ENCODE measurements at regions not wholly inside any gene's neighbourhood (a gene's known extent, or its start where the extent isn't known, plus 50 kb on each side); places are given as distances from the start of the nearest gene placed in this dataset.

DNA sequence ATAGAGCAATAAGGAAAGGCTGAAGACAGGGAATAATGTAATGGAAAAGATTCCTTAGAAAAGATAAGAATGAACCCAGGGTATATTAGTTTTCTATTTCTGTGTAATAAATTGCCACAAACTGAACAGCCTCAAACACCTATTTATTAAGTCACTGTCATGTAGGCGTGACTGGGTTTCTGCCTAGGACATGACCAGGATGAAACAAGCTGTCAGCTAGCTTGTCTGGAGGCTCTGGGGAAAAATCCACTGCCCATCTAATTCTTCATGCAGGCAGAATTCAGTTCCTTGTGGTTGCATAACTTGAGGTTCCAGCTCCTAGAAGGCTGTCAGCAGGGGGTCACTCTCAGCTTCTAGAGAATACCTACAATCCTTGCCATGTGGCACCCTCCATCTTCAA is 277.7 kb downstream of the TMA16 start:
- H3K4me3 ChIP-seq (ENCODE audit: low read depth, low read length): no peak overlapping the region
- no peak for TF ChIP-seq CTCF (conservative IDR thresholded peaks at IDR 0.05; ENCODE audit: low read depth, low read length)

DNA sequence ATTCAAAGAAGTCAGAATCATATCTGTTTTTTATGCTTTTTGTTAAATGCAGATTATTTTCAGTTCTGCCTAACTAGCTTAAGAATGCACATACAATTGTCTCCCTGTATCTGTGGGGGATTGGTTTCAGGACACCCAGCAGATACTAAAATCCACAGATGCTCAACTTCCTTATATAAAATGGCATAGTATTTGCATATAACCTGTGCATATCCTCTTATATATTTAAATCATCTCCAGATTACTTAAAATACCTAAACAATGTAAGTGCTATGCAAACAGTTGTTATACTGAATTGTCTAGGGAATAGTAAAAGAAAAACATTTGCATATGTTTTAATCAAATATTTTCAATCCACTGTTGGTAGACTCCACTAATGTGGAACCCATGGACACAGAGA is 279.4 kb downstream of the TMA16 start:
- H3K4me3 ChIP-seq (ENCODE audit: low read depth, low read length): no peak overlapping the region
- TF ChIP-seq CTCF (conservative IDR thresholded peaks at IDR 0.05; ENCODE audit: low read depth, low read length): no peak
- DNase-seq (ENCODE audit: low read depth): no peak

More for the DNA sequence above, 277.7 kb downstream of the TMA16 start:
- no peak for DNase-seq (ENCODE audit: low read depth)

DNA sequence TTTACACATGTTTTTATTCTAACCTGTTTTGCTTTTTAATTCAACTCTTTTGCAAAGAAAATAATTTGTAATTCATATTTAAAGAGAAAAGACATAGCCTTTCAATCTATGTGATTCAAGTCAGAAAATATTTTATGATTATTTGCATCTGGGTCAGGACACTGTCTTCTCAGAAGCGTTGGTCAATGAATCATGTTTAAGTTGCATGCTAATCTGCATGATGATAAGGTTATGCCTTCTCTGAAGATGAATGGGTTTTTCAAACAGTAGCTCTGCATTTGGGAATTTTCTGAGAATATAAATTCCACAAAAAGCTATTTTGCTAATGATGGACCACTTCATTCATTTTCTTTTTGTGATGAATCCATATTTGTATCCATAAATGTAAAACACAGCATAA is 282.5 kb downstream of the TMA16 start:
- H3K4me3 ChIP-seq (ENCODE audit: low read depth, low read length): no peak overlapping the region
- DNase-seq (ENCODE audit: low read depth): no peak
- no peak for TF ChIP-seq CTCF (conservative IDR thresholded peaks at IDR 0.05; ENCODE audit: low read depth, low read length)

- TF ChIP-seq CTCF (conservative IDR thresholded peaks at IDR 0.05; ENCODE audit: low read depth, low read length): no peak
- no peak overlapping the region for H3K4me3 ChIP-seq (ENCODE audit: low read depth, low read length)
- no peak for DNase-seq (ENCODE audit: low read depth)
Measured at GRCh38 chr4:163781726-163782125, 287.2 kb downstream of the TMA16 start.

DNA sequence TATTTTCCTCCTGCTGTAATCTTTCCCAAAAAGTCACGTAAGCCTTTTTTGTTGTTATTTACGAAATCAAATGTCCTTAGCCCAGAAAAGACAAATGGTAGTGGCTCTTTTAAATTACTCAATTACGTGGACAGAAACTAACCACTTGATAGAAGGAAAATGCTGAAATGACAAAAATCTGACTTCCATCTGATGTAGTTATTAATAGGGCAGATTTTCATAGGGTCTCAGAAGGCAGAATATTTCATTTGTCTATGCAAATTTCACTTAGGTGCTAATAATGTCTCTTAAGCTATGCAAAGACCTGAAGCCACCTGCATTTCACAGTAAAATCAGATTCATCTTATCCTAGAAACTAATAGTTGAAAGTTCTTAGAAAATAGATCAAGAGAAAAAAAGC is 295.7 kb downstream of the TMA16 start:
- no peak overlapping the region for H3K4me3 ChIP-seq (ENCODE audit: low read depth, low read length)
- DNase-seq (ENCODE audit: low read depth): no peak
- TF ChIP-seq CTCF (conservative IDR thresholded peaks at IDR 0.05; ENCODE audit: low read depth, low read length): no peak

DNA sequence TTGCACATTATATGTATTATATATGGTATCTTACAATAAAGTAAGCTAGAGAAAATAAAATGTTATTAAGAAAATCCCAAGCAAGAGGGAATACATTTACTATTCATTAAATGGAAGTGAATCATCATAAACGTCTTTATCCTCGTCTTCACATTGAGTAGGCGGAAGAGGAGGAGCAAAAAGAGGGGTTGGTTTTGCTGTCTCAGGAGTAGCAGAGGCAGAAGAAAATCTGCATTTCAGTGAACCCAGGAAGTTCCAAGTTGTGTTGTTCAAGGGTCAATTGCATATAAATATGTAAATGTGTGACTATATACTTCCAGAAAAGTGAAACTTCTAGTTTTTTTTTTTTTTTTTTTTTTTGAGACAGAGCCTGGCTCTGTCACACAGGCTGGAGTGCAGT is 301.4 kb downstream of the TMA16 start:
- TF ChIP-seq CTCF (conservative IDR thresholded peaks at IDR 0.05; ENCODE audit: low read depth, low read length): no peak
- no peak overlapping the region for H3K4me3 ChIP-seq (ENCODE audit: low read depth, low read length)
- no peak for DNase-seq (ENCODE audit: low read depth)

GRCh38 chr4:163804001-163804400 is 309.5 kb downstream of the TMA16 start:
- no peak for TF ChIP-seq CTCF (conservative IDR thresholded peaks at IDR 0.05; ENCODE audit: low read depth, low read length)
- no peak overlapping the region for H3K4me3 ChIP-seq (ENCODE audit: low read depth, low read length)
- DNase-seq (ENCODE audit: low read depth): no peak
